Liver (tissue), 2 donors: ENCODE measurements at regions not wholly inside any gene's neighbourhood (a gene's known extent, or its start where the extent isn't known, plus 50 kb on each side); places are given as distances from the start of the nearest gene placed in this dataset.

Experiments used
- ZBTB33 ChIP-seq: IDR thresholded peaks from 2 replicates; pipeline ENCODE4 v1.6.1; 2016; ENCODE audit warnings: antibody characterized with exemption
- TF ChIP-seq, protein P1 (sequence below): fragments of 150-350 bp; IDR thresholded peaks from 2 replicates; pipeline ENCODE4 v1.5.1; 2017; ENCODE audit warnings: improper control_type of control experiment, low read depth, low read length; ENCODE audit not compliant: missing input control
- donor health status: healthy.

- TF ChIP-seq, protein P1, sequence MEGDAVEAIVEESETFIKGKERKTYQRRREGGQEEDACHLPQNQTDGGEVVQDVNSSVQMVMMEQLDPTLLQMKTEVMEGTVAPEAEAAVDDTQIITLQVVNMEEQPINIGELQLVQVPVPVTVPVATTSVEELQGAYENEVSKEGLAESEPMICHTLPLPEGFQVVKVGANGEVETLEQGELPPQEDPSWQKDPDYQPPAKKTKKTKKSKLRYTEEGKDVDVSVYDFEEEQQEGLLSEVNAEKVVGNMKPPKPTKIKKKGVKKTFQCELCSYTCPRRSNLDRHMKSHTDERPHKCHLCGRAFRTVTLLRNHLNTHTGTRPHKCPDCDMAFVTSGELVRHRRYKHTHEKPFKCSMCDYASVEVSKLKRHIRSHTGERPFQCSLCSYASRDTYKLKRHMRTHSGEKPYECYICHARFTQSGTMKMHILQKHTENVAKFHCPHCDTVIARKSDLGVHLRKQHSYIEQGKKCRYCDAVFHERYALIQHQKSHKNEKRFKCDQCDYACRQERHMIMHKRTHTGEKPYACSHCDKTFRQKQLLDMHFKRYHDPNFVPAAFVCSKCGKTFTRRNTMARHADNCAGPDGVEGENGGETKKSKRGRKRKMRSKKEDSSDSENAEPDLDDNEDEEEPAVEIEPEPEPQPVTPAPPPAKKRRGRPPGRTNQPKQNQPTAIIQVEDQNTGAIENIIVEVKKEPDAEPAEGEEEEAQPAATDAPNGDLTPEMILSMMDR, result no peak
- TF ChIP-seq ZBTB33, result no peak
Observed at GRCh38 chr6:12359036-12359435, 68.9 kb downstream of the EDN1 start.
